H1 (cell line): ENCODE measurements at regions not wholly inside any gene's neighbourhood (a gene's known extent, or its start where the extent isn't known, plus 50 kb on each side); places are given as distances from the start of the nearest gene placed in this dataset.

Source experiments
- CTCF ChIA-PET: fragments of 300-600 bp; sonication (Branson Sonifier 250); formaldehyde crosslinking; loops from one replicate; lab custom pipeline; 2021; ENCODE audit not compliant: partially characterized antibody; lab: Charles Lee
- POLR2A ChIA-PET: fragments of 300-600 bp; sonication (Branson Sonifier 250); formaldehyde crosslinking; loops from one replicate; lab custom pipeline; 2021; ENCODE audit warnings: inconsistent platforms; ENCODE audit not compliant: partially characterized antibody; lab: Charles Lee
- DNase-seq, 2 experiments: peaks; one replicate each; pipeline versions ENCODE4 v3.0.0 to v3.0.0-alpha.2; 2010 to 2022; ENCODE audit warnings: low spot score in 2 of 2, low read depth in 1 of 2, mixed read lengths in 1 of 2
- FAIRE-seq: peaks from 2 replicates; lab custom pipeline; 2011; peaks lifted over from hg19 to GRCh38; lab: Jason Lieb, UNC
- H2AFZ ChIP-seq: 2 replicates; pipeline ENCODE4 v1.8.1; 2012; ENCODE audit warnings: low read length, inconsistent platforms
- H2AK5ac ChIP-seq: 2 replicates; pipeline ENCODE4 v1.6.1; 2013; ENCODE audit warnings: low read depth, low read length
- H2BK120ac ChIP-seq: replicated peaks from 2 replicates; pipeline ENCODE3; 2013; ENCODE audit warnings: low read depth, low read length, inconsistent platforms
- H2BK12ac ChIP-seq: 2 replicates; pipeline ENCODE4 v1.6.1; 2013; ENCODE audit warnings: low read depth, low read length
- H2BK15ac ChIP-seq: 2 replicates; pipeline ENCODE4 v1.6.1; 2013; ENCODE audit warnings: low read length
- H2BK20ac ChIP-seq: 2 replicates; pipeline ENCODE4 v1.6.1; 2013; ENCODE audit warnings: low read length
- H2BK5ac ChIP-seq: 2 replicates; pipeline ENCODE4 v1.6.1; 2013; ENCODE audit warnings: low read depth, low read length
- H3K14ac ChIP-seq: 2 replicates; pipeline ENCODE4 v1.6.1; 2013; ENCODE audit warnings: inconsistent platforms; ENCODE audit not compliant: insufficient read length
- H3K18ac ChIP-seq: 2 replicates; pipeline ENCODE4 v1.6.1; 2013; ENCODE audit warnings: low read length; ENCODE audit errors: extremely low read depth
- H3K23ac ChIP-seq: 2 replicates; pipeline ENCODE4 v1.6.1; 2013; ENCODE audit warnings: inconsistent platforms; ENCODE audit not compliant: insufficient read length
- H3K23me2 ChIP-seq: 2 replicates; pipeline ENCODE4 v1.6.1; 2013; ENCODE audit warnings: low read depth, low read length
- H3K27ac ChIP-seq: 2 replicates; pipeline ENCODE4 v1.6.1; 2011; ENCODE audit warnings: low read depth, low read length, inconsistent platforms
- H3K27me3 ChIP-seq, 4 experiments: replicated peaks in 1 of 4; 1 replicate in 1 of 4; 2 replicates in 3 of 4; pipeline versions ENCODE4 v1.6.1 to v1.8.1; 2011 to 2013; ENCODE audit warnings: low read length in 3 of 4, mild to moderate bottlenecking in 3 of 4, inconsistent platforms in 2 of 4, mixed read lengths in 2 of 4, moderate library complexity in 1 of 4; ENCODE audit not compliant: control insufficient read depth in 3 of 4, insufficient read depth in 3 of 4; ENCODE audit errors: extremely low read depth in 1 of 4
- H3K36me3 ChIP-seq, 4 experiments: 2 replicates each; pipeline versions ENCODE4 v1.6.1 to v1.8.1; 2011 to 2013; ENCODE audit warnings: mild to moderate bottlenecking in 4 of 4, low read length in 3 of 4, moderate library complexity in 2 of 4, control low read depth in 1 of 4, inconsistent platforms in 1 of 4; ENCODE audit not compliant: insufficient read depth in 4 of 4, control insufficient read depth in 2 of 4
- H3K4ac ChIP-seq: replicated peaks from 2 replicates; pipeline ENCODE3; 2013; ENCODE audit warnings: low read length, low read depth, mixed read lengths, inconsistent platforms; ENCODE audit not compliant: insufficient read length
- H3K4me1 ChIP-seq, 4 experiments: replicated peaks in 1 of 4; 1 replicate in 1 of 4; 2 replicates in 3 of 4; pipeline versions ENCODE4 v1.6.1 to v1.8.1; 2011 to 2013; ENCODE audit warnings: low read length in 3 of 4, inconsistent platforms in 2 of 4, mixed read lengths in 1 of 4; ENCODE audit not compliant: insufficient read depth in 4 of 4, control insufficient read depth in 3 of 4
- H3K4me2 ChIP-seq, 2 experiments: 2 replicates each; pipeline versions ENCODE4 v1.6.1 to v1.8.1; 2011 to 2013; ENCODE audit warnings: low read depth in 2 of 2, low read length in 2 of 2, control low read depth in 1 of 2, inconsistent platforms in 1 of 2, mild to moderate bottlenecking in 1 of 2; ENCODE audit not compliant: insufficient read depth in 1 of 2
- H3K4me3 ChIP-seq, 4 experiments: fragments of 200-600, 300-600 bp in 1 of 4; sonication (generic), shearing (Covaris generic), sonication (Bioruptor Twin) in 1 of 4; 2 replicates each; pipeline versions ENCODE4 v1.5.1 to v1.8.1; 2011 to 2016; ENCODE audit warnings: low read length in 4 of 4, low read depth in 3 of 4, control low read depth in 2 of 4, inconsistent platforms in 2 of 4, mild to moderate bottlenecking in 2 of 4, mixed read lengths in 1 of 4, moderate library complexity in 1 of 4; ENCODE audit not compliant: insufficient read depth in 2 of 4; ENCODE audit errors: extremely low read depth in 1 of 4
- H3K56ac ChIP-seq: replicated peaks from 2 replicates; pipeline ENCODE3; 2013; ENCODE audit warnings: low read depth, mild to moderate bottlenecking, mixed read lengths, low read length, inconsistent platforms; ENCODE audit not compliant: insufficient read length
- H3K79me1 ChIP-seq: 2 replicates; pipeline ENCODE4 v1.6.1; 2013; ENCODE audit warnings: low read depth, low read length, control low read depth
- H3K79me2 ChIP-seq, 2 experiments: 2 replicates each; pipeline versions ENCODE4 v1.6.1 to v1.8.1; 2012 to 2013; ENCODE audit warnings: low read length in 2 of 2, mild to moderate bottlenecking in 2 of 2, inconsistent platforms in 1 of 2; ENCODE audit not compliant: insufficient read depth in 2 of 2, control insufficient read depth in 1 of 2
- H3K9ac ChIP-seq, 4 experiments: replicated peaks in 1 of 4; 1 replicate in 1 of 4; 2 replicates in 3 of 4; pipeline versions ENCODE4 v1.6.1 to v1.8.1; 2011 to 2013; ENCODE audit warnings: low read depth in 3 of 4, low read length in 3 of 4, control low read depth in 2 of 4, mild to moderate bottlenecking in 2 of 4, moderate library complexity in 2 of 4, inconsistent platforms in 1 of 4; ENCODE audit errors: extremely low read depth in 1 of 4
- H3K9me3 ChIP-seq, 2 experiments: 2 replicates each; pipeline versions ENCODE4 v1.6.1 to v1.8.1; 2012 to 2013; ENCODE audit warnings: mild to moderate bottlenecking in 2 of 2, moderate library complexity in 2 of 2, control low read depth in 1 of 2, inconsistent platforms in 1 of 2, low read depth in 1 of 2, low read length in 1 of 2, mixed read lengths in 1 of 2; ENCODE audit not compliant: insufficient read depth in 2 of 2
- H4K20me1 ChIP-seq, 2 experiments: replicated peaks in 1 of 2; 2 replicates each; pipeline versions ENCODE3 to v1.8.1; 2011 to 2013; ENCODE audit warnings: inconsistent platforms in 2 of 2, low read length in 2 of 2, mild to moderate bottlenecking in 1 of 2; ENCODE audit not compliant: insufficient read depth in 2 of 2, control insufficient read depth in 1 of 2
- H4K5ac ChIP-seq: 2 replicates; pipeline ENCODE4 v1.6.1; 2013; ENCODE audit warnings: low read length, low read depth, mixed read lengths, inconsistent platforms; ENCODE audit not compliant: insufficient read length
- H4K8ac ChIP-seq: 2 replicates; pipeline ENCODE4 v1.8.0; 2013; ENCODE audit warnings: mild to moderate bottlenecking, moderate library complexity, low read length, inconsistent platforms; ENCODE audit not compliant: insufficient read depth; ENCODE audit errors: extremely low read depth
- H4K91ac ChIP-seq: replicated peaks from 2 replicates; pipeline ENCODE3; 2013; ENCODE audit warnings: low read length, mixed read lengths, inconsistent platforms; ENCODE audit not compliant: insufficient read length
- CBX8 ChIP-seq: fragments of 300-800, 300-1000 bp; sonication (generic); IDR thresholded peaks from 2 replicates; pipeline ENCODE4 v1.7.1; 2016; ENCODE audit warnings: low read depth, low read length, borderline replicate concordance
- CHD1 ChIP-seq: IDR thresholded peaks from 2 replicates; pipeline ENCODE4 v1.6.1; 2012; ENCODE audit warnings: low read depth, low read length, improper control_type of control experiment
- JUND ChIP-seq: IDR thresholded peaks from 2 replicates; pipeline ENCODE4 v1.6.1; 2011; ENCODE audit warnings: mild to moderate bottlenecking, improper control_type of control experiment, low read length
- POLR2A ChIP-seq, 2 experiments: IDR thresholded peaks; 1 replicate in 1 of 2; 2 replicates in 1 of 2; pipeline ENCODE4 v1.6.1; 2011; ENCODE audit warnings: low read depth in 2 of 2, low read length in 2 of 2, mild to moderate bottlenecking in 2 of 2; ENCODE audit errors: control extremely low read depth in 1 of 2
- TAF1 ChIP-seq: IDR thresholded peaks from 2 replicates; pipeline ENCODE4 v1.6.1; 2011; ENCODE audit warnings: mild to moderate bottlenecking, low read depth, low read length
- WGBS, 2 experiments: shearing (Covaris generic) in 1 of 2; methylation state at CpG; one replicate each; pipeline versions ENCODE4 v1.1.6 to v1.1.7; 2013 to 2015; ENCODE audit warnings: low lambda C conversion rate in 2 of 2, mixed read lengths in 2 of 2, inconsistent platforms in 1 of 2, low coverage in 1 of 2, missing lambda C conversion rate in 1 of 2; ENCODE audit not compliant: insufficient replicate concordance in 2 of 2, insufficient coverage in 1 of 2, insufficient read length in 1 of 2; ENCODE audit errors: extremely low coverage in 1 of 2, missing lambda C conversion rate in 1 of 2; 5-methylcytosine and 5-hydroxymethylcytosine counted together

- Histone ChIP-seq H3K18ac (no peak overlapping the region), H3K14ac (no peak overlapping the region), H3K79me1 (no peaks in the 10 kb centered on the region), H3K27me3 (peaks cover 0 to 2% (median 0%) of the 10 kb centered on the region in 4 experiments; a peak in 1 of 7 replicates), H3K9me3 (no peaks in the 10 kb centered on the region), H4K8ac (no peak overlapping the region), H2BK15ac (no peak overlapping the region), H3K4me1 (no peaks in the 10 kb centered on the region), H2BK120ac (no peak overlapping the region), H3K4ac (no peak overlapping the region), H3K4me3 (no peak overlapping the region), H3K23me2 (no peaks in the 10 kb centered on the region), H2BK12ac (no peak overlapping the region), H3K27ac (no peak overlapping the region), H4K5ac (no peak overlapping the region), H2AK5ac (no peak overlapping the region), H2BK20ac (no peak overlapping the region), H4K20me1 (no peaks in the 10 kb centered on the region), H3K56ac (no peak overlapping the region), H2AFZ (no peak overlapping the region), H3K4me2 (no peak overlapping the region), H4K91ac (no peak overlapping the region), H3K23ac (no peak overlapping the region), H3K9ac (no peak overlapping the region), H3K79me2 (no peaks in the 10 kb centered on the region), H3K36me3 (no peaks in the 10 kb centered on the region), H2BK5ac (no peak overlapping the region)
- FAIRE-seq (no peak), DNase-seq (no peak)
- POLR2A ChIA-PET = no interaction called here
- TF ChIP-seq TAF1 (no peak), CBX8 (no peak), CHD1 (no peak), JUND (no peak), POLR2A (IDR thresholded peaks at IDR 0.05; ENCODE audit: control extremely low read depth in 1 of 2, low read depth in 2 of 2, low read length in 2 of 2) (no peak)
- WGBS, 2 experiments = 100% methylated on average over 1 of the region's 1 CpG; no CpG with 5 or more reads in 1 of the 2 experiments
- CTCF ChIA-PET = interaction anchor here (0.6 to 1.1 kb wide), 3 partner anchors 18 to 190 kb away, joined by 3 to 5 read pairs (median 3); no protein-coding TSS in a partner anchor
Observed at GRCh38 chr6:11362564-11362963, 130.1 kb upstream of the NEDD9 start.
